SIG-M5 treated with dmso at 0.1 percent for 504 hours (cell line): ENCODE measurements at regions not wholly inside any gene's neighbourhood (a gene's known extent, or its start where the extent isn't known, plus 50 kb on each side); places are given as distances from the start of the nearest gene placed in this dataset.
"Not testable (repeated sequence)": the region's sequence is repeated elsewhere in the genome, so short reads cannot be mapped to it uniquely, and the experiment has no call there.

ENCODE experiments used
- DNase-seq: peaks from one replicate; lab custom pipeline; 2025; ENCODE audit not compliant: unreplicated experiment; lab: John Stamatoyannopoulos, UW

DNA sequence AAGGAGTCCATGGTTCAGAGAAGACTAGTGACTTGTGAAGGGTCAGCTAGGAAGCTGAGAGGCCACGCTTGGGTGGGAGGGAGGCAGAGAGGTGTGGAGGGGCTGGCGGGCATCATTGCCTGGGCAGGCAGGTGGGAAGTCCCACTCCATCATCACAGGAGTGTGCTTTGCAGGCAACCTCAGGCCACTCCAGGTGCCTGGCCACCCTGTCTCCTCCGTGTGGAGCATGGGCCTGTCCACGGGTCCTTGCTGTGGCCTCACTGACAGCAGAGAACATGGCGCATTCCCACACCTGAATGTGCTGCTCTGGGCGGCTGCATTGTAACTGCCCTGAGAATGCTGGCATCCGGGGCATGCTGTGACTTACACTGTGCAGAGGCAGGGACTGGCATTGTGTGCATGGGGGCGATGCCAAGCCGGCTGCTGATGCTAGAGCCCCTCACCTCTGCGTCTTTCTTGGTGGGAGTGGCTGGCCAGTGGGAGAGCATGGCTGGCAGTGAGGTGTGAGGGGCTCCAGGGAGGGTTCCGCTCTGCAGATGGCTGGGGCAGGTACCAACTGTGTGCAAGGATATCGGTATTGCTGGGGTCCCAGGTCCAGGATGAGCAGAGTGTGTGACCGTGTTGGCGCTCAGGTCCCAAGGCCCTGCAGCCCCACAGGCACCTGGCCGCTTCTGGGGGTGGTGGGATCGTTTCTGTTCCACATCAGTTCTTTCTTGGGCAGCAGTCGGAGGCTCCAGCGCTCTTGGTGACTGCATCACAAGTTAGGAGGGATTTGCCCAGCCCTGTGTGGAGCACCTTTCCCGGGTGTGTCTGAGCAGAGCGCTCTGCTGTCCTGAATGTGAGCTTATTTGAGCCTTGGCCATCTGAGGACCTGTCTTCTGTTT lies 94.8 kb downstream of the NPIPB11 start:
- DNase-seq, result no peak

DNA sequence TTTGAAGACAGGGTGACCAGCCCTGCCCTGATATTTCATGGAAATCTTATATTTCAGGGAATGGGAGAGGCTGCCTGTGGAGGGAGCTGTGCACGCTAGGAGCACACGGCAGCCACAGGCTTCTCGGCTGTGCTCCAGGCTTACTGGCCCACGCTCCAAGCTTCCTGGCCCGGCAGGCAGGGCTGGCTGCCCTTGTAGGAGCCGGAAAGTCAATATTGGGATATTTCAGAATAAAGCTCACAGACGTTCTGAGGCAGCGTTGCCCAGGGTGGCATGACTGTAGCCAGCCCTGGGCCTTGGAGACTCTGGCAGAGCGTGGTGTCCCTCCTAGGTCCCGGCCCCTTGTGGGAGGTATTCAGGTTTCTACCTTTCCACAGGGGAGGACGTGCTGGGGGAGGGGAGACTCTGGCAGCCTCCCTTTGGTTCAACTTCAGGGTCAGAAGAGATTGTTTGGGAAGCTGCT lies 95.6 kb downstream of the NPIPB11 start:
- DNase-seq, result peak; percentile 3

DNA sequence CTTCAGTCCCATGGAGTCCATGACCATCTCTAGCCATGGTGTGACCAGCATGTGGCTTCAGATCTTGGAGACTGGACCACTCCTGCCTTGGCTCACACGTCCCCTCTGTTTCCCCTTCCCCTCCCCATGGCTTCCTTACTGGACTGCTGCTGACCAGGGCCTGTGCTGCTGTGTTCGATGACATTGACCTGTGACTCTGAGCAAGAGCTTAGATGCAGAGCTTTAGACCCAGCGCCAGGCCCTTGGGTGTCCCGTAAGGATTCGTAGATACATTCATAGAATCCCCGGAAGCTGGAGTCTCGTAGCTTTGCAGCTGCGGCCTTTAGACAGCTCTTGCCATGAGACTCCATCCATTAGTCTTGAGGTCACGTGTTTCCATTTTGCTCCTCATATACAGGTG lies 96.3 kb downstream of the NPIPB11 start:
- not testable (repeated sequence) for DNase-seq

DNA sequence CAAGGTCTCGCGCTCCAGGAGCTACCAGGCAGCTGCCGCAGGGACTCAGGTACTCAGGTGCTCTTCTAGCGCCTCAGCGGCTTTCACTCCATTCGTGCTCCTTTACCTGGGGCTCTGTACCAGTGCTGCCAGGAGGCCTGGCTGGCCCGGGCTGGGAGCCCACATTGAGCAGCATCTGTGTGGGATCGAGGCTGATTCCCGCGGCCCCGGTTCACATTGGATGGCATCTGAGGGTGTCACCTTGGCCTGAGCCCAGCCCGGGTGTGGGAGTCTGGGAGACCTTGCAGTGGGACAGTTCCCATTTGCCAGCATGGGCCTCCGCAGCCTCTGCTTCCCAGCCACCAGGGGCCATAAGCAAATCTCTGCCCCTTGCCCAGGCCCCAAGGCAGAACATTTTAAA lies 96.9 kb downstream of the NPIPB11 start:
- DNase-seq, result not testable (repeated sequence)

DNA sequence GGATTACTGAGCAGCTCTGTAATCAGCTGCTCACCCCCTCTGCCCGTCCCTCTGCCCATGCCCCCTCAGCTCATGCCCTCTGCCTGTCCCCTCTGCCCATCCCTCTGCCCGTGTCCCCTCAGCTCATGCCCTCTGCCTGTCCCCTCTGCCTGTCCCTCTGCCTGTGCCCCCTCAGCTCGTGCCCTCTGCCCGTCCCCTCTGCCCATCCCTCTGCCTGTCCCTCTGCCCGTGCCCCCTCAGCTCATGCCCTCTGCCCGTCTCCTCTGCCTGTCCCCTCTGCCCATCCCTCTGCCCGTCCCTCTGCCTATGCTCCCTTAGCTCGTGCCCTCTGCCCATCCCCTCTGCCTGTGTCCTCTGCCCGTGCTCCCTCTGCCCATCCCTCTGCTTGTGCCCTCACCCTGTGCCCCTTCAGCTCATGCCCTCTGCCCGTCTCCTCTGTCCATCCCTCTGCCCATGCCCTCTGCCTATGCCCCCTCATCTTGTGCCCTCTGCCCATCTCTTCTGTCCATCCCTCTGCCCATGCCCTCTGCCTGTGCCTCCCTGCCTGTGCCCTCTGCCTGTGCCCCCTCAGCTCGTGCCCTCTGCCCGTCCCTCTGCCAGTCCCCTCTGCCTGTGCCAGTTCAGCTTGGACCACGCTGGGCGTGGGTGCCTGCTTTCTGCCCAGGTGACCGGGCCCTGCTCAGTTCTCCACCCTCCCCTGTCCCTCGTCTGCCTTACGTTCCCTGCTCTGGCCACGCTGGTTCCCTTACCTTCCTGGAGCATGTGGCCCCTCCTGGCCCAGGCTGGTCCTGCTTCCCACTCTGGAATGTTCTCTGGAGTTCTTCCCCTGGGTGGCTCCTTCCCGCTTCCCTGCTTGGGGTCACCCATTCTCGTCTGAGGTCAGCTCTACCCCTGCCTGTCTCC lies 97.6 kb downstream of the NPIPB11 start:
- DNase-seq, result no peak

DNA sequence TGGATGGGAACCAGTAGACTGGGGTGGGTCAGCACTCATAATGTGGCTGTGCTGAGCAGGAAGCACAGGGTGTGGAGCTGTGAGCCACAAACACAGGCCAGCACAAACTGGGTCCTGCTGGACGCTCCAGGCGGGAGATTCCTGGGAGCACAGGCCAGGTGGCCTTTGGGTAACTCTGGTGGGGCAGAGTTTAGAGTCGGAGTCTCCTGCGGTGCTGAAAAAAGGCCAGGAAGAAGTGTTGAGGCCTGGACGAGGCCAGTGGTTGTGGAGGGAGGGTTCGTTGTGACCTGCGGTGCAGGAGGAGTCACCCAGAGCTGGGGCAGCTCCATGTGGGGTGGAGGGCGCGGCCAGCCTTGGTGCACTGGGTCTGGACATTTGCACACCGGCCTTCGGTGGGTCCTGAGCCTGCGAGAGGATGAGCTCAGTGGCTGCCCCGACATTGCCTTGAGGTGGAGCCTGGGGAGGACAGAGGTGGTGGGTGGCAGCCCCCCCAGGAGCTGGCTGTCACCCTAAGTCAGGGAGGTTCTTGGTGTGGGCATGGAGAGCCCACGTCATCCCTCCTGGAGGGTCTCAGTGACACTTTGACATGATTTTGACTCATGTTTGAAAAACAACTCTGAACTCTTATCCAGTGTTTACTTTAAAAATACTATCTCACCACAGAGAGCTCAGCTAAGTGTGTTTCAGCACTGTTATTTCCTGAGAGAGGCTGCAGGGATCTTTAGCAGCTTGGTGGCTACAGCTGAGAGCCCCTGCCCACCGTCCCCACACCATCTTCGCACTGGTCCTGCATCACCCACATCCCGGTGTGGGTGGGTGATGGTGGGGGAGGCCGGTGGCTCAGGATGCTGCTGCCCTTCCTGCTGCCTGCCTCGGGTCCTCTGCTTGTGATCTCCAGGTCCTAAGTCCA lies 98.7 kb downstream of the NPIPB11 start:
- DNase-seq, result no peak

DNA sequence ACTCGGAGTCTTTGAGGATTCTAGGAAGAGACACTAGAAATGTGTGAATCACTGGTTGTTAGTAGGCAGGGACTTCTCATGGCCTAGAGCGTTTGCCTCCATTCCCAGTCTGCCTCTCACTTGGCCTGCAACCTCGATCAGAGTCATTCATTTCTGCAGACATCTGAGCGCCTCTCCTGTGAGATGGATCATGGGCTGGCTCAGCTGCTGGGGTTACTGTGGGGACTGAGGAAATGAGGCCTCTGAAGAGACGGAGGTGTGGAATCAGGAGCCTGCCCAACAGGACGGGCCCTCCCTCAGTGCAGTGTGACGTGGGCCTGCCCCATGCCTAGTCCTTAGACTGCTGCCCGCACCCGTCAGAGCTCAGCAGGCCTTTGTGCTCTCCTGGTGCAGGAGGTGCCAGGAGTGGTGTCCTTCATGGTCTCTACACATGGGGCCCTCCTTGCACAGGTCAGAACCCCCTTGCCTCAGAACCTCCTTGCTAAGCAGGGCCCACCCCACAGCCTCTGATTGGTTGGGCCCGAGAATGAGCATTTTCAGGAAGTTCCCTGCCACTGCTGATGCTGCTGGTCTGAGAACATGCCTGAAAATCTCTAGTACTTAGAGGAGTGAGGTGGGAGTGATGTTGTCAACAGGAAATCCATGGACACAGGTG lies 99.4 kb downstream of the NPIPB11 start:
- DNase-seq, result no peak

DNA sequence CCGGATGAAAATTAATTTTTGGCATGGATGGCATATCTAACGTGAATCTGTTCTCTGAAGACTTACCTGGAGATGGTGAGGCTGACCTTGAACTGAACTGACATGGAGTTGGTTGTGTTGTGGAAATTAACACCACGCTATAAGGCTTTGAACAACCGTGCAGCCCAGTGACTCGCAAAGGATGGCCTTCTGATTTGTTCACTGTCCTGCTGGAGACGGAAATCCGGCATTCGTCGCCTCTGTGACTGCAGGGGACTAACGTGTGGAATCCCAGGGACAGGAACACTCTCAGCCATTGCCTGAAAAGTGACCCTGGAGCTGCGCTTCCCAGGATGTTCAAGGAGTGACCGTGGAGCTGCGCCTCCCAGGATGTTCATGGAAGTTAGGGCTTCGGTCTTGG lies 100.3 kb downstream of the NPIPB11 start:
- DNase-seq, result no peak

DNA sequence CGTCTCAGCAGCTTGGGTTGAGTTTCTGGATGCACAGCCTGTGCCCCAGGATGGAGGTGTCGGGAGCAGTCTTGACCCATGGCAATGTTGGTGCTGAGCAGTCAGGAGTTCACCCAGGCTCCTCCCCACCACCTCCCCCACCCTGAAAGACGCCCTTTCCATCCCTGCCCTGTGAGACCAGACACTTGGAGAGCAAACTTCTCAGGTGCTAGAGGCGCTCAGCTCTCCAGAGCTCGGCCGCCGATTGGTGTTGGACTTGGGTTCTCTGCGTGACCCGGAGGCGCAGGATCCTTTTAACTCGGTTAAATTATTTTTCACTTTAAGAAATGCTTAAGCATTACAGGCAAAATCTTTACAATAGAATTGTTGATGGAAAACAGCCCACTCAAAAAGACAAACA lies 101.5 kb downstream of the NPIPB11 start:
- not testable (repeated sequence) for DNase-seq

DNA sequence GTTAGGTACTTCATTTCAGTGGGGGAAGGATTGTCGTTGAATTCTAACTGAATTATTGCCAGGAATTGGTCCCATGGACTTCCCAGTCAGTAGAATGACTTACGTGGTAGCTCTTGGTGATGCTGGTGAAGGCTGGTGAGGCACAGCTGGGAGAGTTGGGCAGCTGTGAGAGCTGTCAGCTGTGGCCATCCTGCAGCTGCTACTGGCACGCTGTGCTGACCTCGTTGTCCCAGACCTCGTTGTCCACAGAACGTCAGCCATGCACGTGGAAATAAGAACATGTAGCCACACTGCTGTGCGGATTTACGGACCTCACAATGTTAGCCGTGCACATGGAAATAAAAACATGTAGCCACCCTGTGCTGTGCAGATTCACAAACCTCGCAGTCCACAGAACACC lies 102.3 kb downstream of the NPIPB11 start:
- DNase-seq, result no peak

DNA sequence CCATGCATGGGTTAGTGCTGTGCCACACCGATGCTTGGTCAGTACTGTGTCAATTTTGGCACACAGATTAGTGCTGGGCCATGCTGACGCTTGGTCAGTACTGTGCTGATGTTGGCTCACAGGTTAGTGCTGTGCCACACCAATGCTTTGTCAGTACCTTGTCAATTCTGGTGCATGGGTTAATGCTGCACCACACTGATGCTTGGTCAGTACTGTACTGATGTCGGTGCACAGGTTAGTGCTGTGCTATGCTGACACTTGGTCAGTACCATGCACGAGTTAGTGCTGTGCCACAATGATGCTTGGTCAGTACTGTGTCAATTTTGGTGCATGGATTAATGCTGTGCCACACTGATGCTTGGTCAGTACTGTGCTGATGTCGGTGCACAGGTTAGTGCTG lies 103.0 kb downstream of the NPIPB11 start:
- DNase-seq, result no peak

DNA sequence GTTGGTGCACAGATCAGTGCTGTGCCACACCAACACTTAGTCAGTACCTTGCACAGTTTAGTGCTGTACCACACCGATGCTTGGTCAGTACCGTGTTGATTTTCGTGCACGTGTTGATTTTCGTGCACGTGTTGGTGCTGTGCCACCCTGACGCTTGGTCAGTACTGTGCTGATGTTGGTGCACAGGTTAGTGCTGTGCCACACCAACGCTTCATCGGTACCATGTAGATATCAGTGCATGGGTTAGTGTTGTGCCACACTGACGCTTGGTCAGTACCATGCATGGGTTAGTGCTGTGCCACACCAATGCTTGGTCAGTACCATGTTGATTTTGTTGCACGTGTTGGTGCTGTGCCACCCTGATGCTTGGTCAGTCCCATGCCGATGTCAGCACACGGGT lies 103.5 kb downstream of the NPIPB11 start:
- no peak for DNase-seq

DNA sequence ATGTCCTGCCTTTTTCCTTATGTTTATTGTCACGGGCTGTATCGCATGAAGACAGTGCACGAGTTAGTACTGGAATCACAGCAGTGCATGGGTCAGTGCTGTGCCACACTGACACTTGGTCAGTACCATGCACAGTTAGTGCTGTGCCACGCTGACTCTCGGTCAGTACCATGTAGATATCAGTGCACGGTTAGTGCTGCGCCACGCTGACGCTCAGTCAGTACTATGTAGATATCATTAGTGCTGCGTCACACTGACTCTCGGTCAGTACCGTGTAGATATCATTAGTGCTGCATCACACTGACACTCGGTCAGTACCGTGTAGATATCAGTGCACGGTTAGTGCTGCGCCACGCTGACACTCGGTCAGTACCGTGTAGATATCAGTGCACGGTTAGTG lies 104.1 kb downstream of the NPIPB11 start:
- DNase-seq, result not testable (repeated sequence)

DNA sequence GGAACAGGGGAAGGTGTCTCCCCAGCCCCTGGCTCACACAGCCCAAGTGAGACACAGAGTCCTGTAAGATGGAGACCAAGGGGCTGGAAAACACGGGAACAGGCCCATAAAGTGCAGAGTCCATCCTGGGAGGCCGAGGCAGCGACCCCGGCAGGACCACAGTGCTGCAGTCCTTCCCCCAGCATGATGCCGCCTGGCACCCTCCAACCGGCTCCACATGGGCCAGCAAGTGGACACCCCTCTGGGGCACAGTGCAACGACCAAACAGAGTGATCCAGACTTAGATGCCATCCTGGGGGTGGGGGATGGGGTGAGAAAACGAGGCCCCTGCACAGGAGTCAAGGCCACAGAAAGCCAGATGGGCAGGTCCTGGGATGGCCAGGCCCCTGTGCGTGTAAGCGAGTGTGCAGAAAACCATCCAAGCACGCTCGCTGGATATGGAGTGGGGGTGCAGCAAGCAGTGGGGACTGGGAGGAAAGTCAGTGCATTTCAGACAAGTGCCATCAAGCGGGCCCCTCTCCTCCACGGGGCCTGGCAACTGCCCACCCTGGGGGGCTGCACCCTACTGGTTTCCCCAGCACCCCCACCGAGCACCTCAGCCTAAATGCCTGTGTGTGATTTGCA lies 104.7 kb downstream of the NPIPB11 start:
- DNase-seq, result not testable (repeated sequence)

DNA sequence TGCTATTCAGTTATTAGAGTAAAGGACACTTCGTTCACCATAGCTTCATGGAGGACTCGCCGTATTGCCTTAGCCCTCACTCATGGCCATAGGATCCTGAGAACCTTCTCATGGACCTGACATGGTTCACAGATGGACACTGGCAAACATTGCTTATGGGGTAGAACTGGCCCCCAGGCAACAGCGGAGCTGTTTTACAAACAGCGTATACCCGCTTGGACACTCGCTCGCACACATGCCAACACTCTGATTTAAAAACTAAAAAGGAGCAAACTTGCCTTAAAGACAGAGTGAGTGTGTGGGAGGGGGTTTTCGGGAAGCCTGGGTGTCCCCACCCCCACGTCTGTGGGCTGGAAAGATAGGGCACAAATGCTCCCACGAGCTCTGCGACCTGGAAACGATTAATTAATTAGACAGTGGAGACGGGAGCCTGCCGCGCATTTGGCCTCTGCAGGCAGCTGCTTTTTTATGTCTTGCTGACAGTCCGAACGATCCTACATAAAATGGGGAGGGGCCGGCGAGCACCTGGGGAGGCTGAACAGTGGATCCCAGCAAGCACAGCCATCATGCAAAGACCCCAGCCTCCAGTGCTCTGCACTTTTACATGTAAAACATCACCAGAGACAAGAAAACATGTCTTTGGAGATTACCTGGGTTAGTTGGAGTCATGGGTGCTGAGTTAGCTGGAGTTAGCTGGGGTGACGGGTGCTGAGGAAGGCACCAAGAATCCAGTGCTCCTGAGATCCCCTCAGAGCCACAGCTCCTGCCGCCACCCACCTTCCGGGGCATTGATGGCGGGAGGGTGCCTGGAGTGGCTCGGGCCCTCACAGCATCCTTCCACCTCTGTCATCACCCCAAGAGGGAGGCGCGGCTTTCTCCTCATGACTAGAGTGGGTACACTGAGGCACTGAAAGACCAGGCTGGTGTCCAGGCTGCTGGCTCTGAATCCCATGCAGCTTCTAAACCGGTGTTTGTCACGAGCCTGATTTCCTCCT lies 105.7 kb downstream of the NPIPB11 start:
- DNase-seq, result not testable (repeated sequence)

DNA sequence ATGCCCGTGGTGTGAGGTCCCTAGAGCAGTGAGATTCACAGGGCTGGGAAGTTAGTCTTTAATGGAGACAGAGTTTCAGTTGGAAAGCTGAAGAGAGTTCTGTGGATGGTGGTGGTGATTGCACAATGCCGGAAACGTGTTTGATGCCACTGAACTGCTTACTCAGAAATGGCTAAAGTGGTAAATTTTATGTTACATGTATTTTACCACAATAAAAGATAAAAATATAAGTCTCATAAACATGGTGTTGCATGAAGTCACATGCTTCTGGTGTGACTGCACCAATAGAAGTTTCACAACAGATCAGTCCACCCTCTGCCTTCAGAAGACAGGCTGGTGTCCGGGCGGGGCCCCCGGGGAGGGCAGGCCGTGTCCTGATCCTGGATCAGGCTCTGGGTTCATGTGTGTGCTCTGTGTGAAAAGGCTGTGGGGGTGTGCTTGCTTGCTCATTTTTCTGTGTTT lies 106.5 kb downstream of the NPIPB11 start:
- DNase-seq, result peak; percentile 65

DNA sequence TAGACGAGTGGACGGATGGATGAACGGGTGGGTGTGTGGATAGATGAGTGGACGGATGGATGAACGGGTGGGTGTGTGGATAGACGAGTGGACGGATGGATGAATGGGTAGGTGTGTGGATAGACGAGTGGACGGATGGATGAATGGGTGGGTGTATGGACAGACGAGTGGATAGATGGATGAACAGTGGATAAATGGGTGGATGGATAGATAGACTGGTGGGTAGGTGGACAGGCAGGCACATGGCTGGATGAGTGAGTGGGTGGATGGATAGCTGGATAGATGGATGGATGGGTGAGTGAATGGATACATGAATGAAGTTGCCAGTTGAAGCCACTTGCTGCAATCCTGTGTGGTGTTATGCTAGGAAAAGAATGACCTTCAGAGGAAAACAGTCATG lies 107.5 kb downstream of the NPIPB11 start:
- DNase-seq, result not testable (repeated sequence)

DNA sequence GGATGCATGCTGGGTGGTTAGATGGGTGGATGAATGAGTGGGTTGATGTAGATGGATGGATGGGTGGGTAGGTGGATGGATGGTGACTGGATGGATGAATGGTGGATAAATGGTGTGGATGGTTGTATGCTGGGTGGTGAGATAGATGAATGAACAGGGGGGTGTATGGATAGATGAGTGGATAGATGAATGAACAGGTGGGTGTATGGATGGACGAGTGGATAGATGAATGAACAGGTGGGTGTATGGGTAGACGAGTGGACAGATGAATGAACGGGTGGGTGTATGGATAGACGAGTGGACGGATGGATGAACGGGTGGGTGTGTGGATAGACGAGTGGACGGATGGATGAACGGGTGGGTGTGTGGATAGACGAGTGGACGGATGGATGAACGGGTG lies 108.2 kb downstream of the NPIPB11 start:
- DNase-seq, result not testable (repeated sequence)

DNA sequence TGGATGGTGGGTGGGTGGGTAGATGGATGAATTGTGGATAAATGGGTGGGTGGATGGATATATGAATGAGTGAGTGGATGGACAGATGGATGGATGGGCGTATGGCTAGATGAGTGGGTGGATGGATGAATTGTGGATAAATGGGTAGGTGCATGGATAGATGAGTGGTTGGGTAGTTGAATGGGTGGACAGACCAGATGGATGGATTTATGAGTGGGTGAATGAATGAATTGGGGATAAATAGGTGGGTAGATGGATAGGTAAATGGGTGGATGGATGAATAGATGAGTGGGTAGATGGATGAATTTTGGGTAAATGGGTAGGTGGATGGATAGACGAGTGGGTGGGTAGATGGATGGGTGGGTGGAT lies 108.7 kb downstream of the NPIPB11 start:
- DNase-seq, result not testable (repeated sequence)
